GM21576 (cell line): ENCODE measurements at regions not wholly inside any gene's neighbourhood (a gene's known extent, or its start where the extent isn't known, plus 50 kb on each side); places are given as distances from the start of the nearest gene placed in this dataset.
A peak's percentile ranks its signal among the peaks of the same experiment; 100 is the strongest.
"Not testable (repeated sequence)": the region's sequence is repeated elsewhere in the genome, so short reads cannot be mapped to it uniquely, and the experiment has no call there.

Source experiments
- ATAC-seq: cut with Tn5 transposase; IDR thresholded peaks from one replicate; pipeline ENCODE4 v1.9.1; 2021; ENCODE audit warnings: mild to moderate bottlenecking, moderate library complexity; ENCODE audit not compliant: unreplicated experiment

- ATAC-seq = no peak
Measured at GRCh38 chr3:181974198-181974597, 262.5 kb downstream of the SOX2 start.

- ATAC-seq = no peak
Measured at GRCh38 chr3:181976526-181976925, 264.8 kb downstream of the SOX2 start.

- no peak for ATAC-seq
Measured at GRCh38 chr3:181985386-181985785, 273.7 kb downstream of the SOX2 start.

- no peak for ATAC-seq
Measured at GRCh38 chr3:181987736-181988135, 276.0 kb downstream of the SOX2 start.

GRCh38 chr3:181998828-181999227 lies 287.1 kb downstream of the SOX2 start:
- ATAC-seq = no peak

- ATAC-seq = peak; percentile 87
Measured at GRCh38 chr3:181999314-181999713, 287.6 kb downstream of the SOX2 start.

- no peak for ATAC-seq
Measured at GRCh38 chr3:182000447-182000846, 288.7 kb downstream of the SOX2 start.

- no peak for ATAC-seq
Measured at GRCh38 chr3:182005219-182005618, 293.5 kb downstream of the SOX2 start.

GRCh38 chr3:182005701-182006100 lies 294.0 kb downstream of the SOX2 start:
- no peak for ATAC-seq

- no peak for ATAC-seq
Measured at GRCh38 chr3:182006431-182006830, 294.7 kb downstream of the SOX2 start.

- no peak for ATAC-seq
Measured at GRCh38 chr3:182007441-182007840, 295.7 kb downstream of the SOX2 start.

- ATAC-seq = no peak
Measured at GRCh38 chr3:182018361-182018760, 306.6 kb downstream of the SOX2 start.

- ATAC-seq = no peak
Measured at GRCh38 chr3:182019926-182020325, 308.2 kb downstream of the SOX2 start.

- no peak for ATAC-seq
Measured at GRCh38 chr3:182023843-182024242, 312.1 kb downstream of the SOX2 start.

GRCh38 chr3:182027366-182027765 lies 315.6 kb downstream of the SOX2 start:
- ATAC-seq = no peak

- ATAC-seq = no peak
Measured at GRCh38 chr3:182028081-182028480, 316.4 kb downstream of the SOX2 start.

GRCh38 chr3:182034231-182034630 lies 322.5 kb downstream of the SOX2 start:
- ATAC-seq = not testable (repeated sequence)

- ATAC-seq = no peak
Measured at GRCh38 chr3:182035324-182035723, 323.6 kb downstream of the SOX2 start.

- no peak for ATAC-seq
Measured at GRCh38 chr3:182036382-182036781, 324.7 kb downstream of the SOX2 start.

- no peak for ATAC-seq
Measured at GRCh38 chr3:182041668-182042291, 330.1 kb downstream of the SOX2 start.

GRCh38 chr3:182045736-182046135 lies 334.0 kb downstream of the SOX2 start:
- no peak for ATAC-seq

GRCh38 chr3:182046166-182046764 lies 334.5 kb downstream of the SOX2 start:
- no peak for ATAC-seq

- ATAC-seq = no peak
Measured at GRCh38 chr3:182050932-182051331, 339.2 kb downstream of the SOX2 start.
